K562 (cell line): ENCODE measurements at regions not wholly inside any gene's neighbourhood (a gene's known extent, or its start where the extent isn't known, plus 50 kb on each side); places are given as distances from the start of the nearest gene placed in this dataset.

ENCODE experiments used
- ATAC-seq: fragments of 200-7000 bp; cut with Tn5 transposase; 3 replicates; pipeline ENCODE4 v1.9.1; 2020; ENCODE audit warnings: moderate library complexity
- BruUV-seq: library from RNA; stranded (reverse); fragments of 400-500 nt; replicated peaks from 2 replicates; lab custom pipeline; 2021; lab: Mats Ljungman, UMichigan
- CTCF ChIA-PET: fragments of 300-600 bp; formaldehyde crosslinking; extraction: SDS; loops from one replicate; lab custom pipeline; 2021; ENCODE audit warnings: low intra/inter-chr PET ratio; lab: Yijun Ruan, JAX
- POLR2A ChIA-PET: fragments of 300-600, 350-650 bp; sonication (Branson Sonifier 250); formaldehyde crosslinking; extraction: SDS; loops from one replicate; lab custom pipeline; 2021; ENCODE audit warnings: antibody characterized with exemption, inconsistent platforms; lab: Yijun Ruan, JAX
- DNase-seq, 4 experiments: peaks; one replicate each; pipeline versions ENCODE4 v3.0.0 to v3.0.0-alpha.2; 2011 to 2018; ENCODE audit warnings: low spot score in 3 of 4, mixed read lengths in 3 of 4; ENCODE audit errors: extremely low read depth in 1 of 4
- FAIRE-seq: peaks from 2 replicates; lab custom pipeline; 2011; peaks lifted over from hg19 to GRCh38; lab: Jason Lieb, UNC
- H2AFZ ChIP-seq: 2 replicates; pipeline ENCODE4 v1.6.0; 2011; ENCODE audit warnings: low read depth, low read length, control low read depth, inconsistent platforms
- H3K27ac ChIP-seq: fragments of 200-600 bp; 3 replicates; pipeline ENCODE4 v1.8.0; 2011; ENCODE audit warnings: low read depth, mild to moderate bottlenecking, control low read depth, inconsistent platforms, low read length, moderate library complexity, mixed read lengths; ENCODE audit errors: extremely low read depth
- H3K27me3 ChIP-seq, 2 experiments: fragments of 300-600 bp in 1 of 2; 2 replicates in 1 of 2; 3 replicates in 1 of 2; pipeline versions ENCODE4 v1.6.0 to v1.8.0; 2011; ENCODE audit warnings: inconsistent platforms in 2 of 2, low read length in 2 of 2, mild to moderate bottlenecking in 1 of 2, mixed read lengths in 1 of 2, moderate library complexity in 1 of 2; ENCODE audit not compliant: control insufficient read depth in 2 of 2, insufficient read depth in 2 of 2
- H3K36me3 ChIP-seq: fragments of 300-600 bp; 3 replicates; pipeline ENCODE4 v1.8.0; 2011; ENCODE audit warnings: mild to moderate bottlenecking, low read length, inconsistent platforms; ENCODE audit not compliant: control insufficient read depth, insufficient read depth
- H3K4me1 ChIP-seq, 2 experiments: fragments of 200-600 bp in 1 of 2; replicated peaks in 1 of 2; 2 replicates in 1 of 2; 3 replicates in 1 of 2; pipeline versions ENCODE4 v1.5.1 to v1.8.0; 2011; ENCODE audit warnings: inconsistent platforms in 2 of 2, low read length in 2 of 2, mild to moderate bottlenecking in 1 of 2, mixed read lengths in 1 of 2, moderate library complexity in 1 of 2; ENCODE audit not compliant: control insufficient read depth in 2 of 2, insufficient read depth in 2 of 2
- H3K4me2 ChIP-seq: 2 replicates; pipeline ENCODE4 v1.6.1; 2011; ENCODE audit warnings: low read length, control low read depth, inconsistent platforms, mixed read lengths; ENCODE audit not compliant: insufficient read depth
- H3K4me3 ChIP-seq: fragments of 200-600 bp; sonication (generic), shearing (Covaris generic); 2 replicates; pipeline ENCODE4 v1.5.1; 2016; ENCODE audit warnings: control low read depth, inconsistent platforms
- H3K79me2 ChIP-seq: fragments of 200-600 bp; 3 replicates; pipeline ENCODE4 v1.8.0; 2011; ENCODE audit warnings: low read length, inconsistent platforms; ENCODE audit not compliant: control insufficient read depth, insufficient read depth
- H3K9ac ChIP-seq, 2 experiments: 2 replicates each; pipeline versions ENCODE4 v1.6.0 to v1.6.1; 2011; ENCODE audit warnings: low read depth in 2 of 2, low read length in 2 of 2, control low read depth in 1 of 2, inconsistent platforms in 1 of 2, mild to moderate bottlenecking in 1 of 2, mixed read lengths in 1 of 2; ENCODE audit not compliant: insufficient read depth in 1 of 2
- H3K9me1 ChIP-seq: one replicate; pipeline ENCODE4 v1.6.0; 2011; ENCODE audit warnings: inconsistent platforms, mild to moderate bottlenecking, low read length, moderate library complexity; ENCODE audit not compliant: control insufficient read depth, insufficient read depth
- H3K9me3 ChIP-seq: replicated peaks from 2 replicates; pipeline ENCODE4 v1.5.1; 2011; ENCODE audit warnings: low read depth, low read length, inconsistent platforms; ENCODE audit not compliant: control insufficient read depth, insufficient read depth
- H4K20me1 ChIP-seq: replicated peaks from 2 replicates; pipeline ENCODE4 v1.6.1; 2011; ENCODE audit warnings: low read length, inconsistent platforms, mixed read lengths; ENCODE audit not compliant: control insufficient read depth, insufficient read depth
- BCL6 ChIP-seq: fragments of 250-450 bp; sonication (Bioruptor Pico); IDR thresholded peaks from 2 replicates; pipeline ENCODE4 v1.4.0; 2020
- CGGBP1 ChIP-seq: fragments of 250-450 bp; sonication (Bioruptor Pico); IDR thresholded peaks from 2 replicates; pipeline ENCODE4 v1.9.0; 2021; ENCODE audit warnings: mild to moderate bottlenecking
- FOXP4 ChIP-seq: sonication (generic); formaldehyde crosslinking; IDR thresholded peaks from 2 replicates; pipeline ENCODE4 v1.8.0; 2022; ENCODE audit warnings: mild to moderate bottlenecking, missing genetic modification reagents, borderline replicate concordance
- GATA2 ChIP-seq: sonication (generic); formaldehyde crosslinking; IDR thresholded peaks from 2 replicates; pipeline ENCODE4 v1.4.0; 2020; ENCODE audit warnings: mild to moderate bottlenecking, missing genetic modification reagents
- MAX ChIP-seq: sonication (generic); formaldehyde crosslinking; IDR thresholded peaks from 2 replicates; pipeline ENCODE4 v1.9.0; 2022; ENCODE audit warnings: mild to moderate bottlenecking, missing genetic modification reagents
- NR3C1 ChIP-seq: sonication (generic); formaldehyde crosslinking; IDR thresholded peaks from 2 replicates; pipeline ENCODE4 v1.8.1; 2022; ENCODE audit warnings: missing genetic modification reagents
- RREB1 ChIP-seq: fragments of 250-450 bp; sonication (Bioruptor Pico); IDR thresholded peaks from 2 replicates; pipeline ENCODE4 v1.4.0; 2020
- SMAD1 ChIP-seq: fragments of 150-350 bp; IDR thresholded peaks from 2 replicates; pipeline ENCODE4 v1.6.1; 2014; ENCODE audit warnings: low read length, low read depth; ENCODE audit not compliant: partially characterized antibody
- STAG1 ChIP-seq: sonication (generic); formaldehyde crosslinking; IDR thresholded peaks from 2 replicates; pipeline ENCODE4 v1.5.0; 2020; ENCODE audit warnings: missing genetic modification reagents, borderline replicate concordance
- TGIF2 ChIP-seq: sonication (generic); formaldehyde crosslinking; IDR thresholded peaks from 2 replicates; pipeline ENCODE4 v1.8.1; 2022; ENCODE audit warnings: mild to moderate bottlenecking, missing genetic modification reagents, moderate library complexity
- WHSC1 ChIP-seq: IDR thresholded peaks from one replicate; pipeline ENCODE4 v1.6.1; 2012; ENCODE audit warnings: low read length, control low read depth, inconsistent platforms
- ZBTB5 ChIP-seq: fragments of 450-650 bp; IDR thresholded peaks from 2 replicates; pipeline ENCODE4 v1.6.1; 2017; ENCODE audit warnings: antibody characterized with exemption
- ZNF507 ChIP-seq: conservative IDR thresholded peaks from 2 replicates; pipeline ENCODE4 v1.6.1; 2017; ENCODE audit warnings: missing genetic modification characterization, missing compliant biosample characterization
- WGBS: fragments of 100-300 bp; shearing (Covaris generic); methylation state at CpG from one replicate; pipeline ENCODE4 v1.1.6; 2016; ENCODE audit warnings: low coverage, mixed read lengths; ENCODE audit not compliant: insufficient coverage; ENCODE audit errors: missing lambda C conversion rate; 5-methylcytosine and 5-hydroxymethylcytosine counted together
- in situ Hi-C: fragments of 300-500 bp; cut with MboI; formaldehyde crosslinking; loops from 4 replicates; pipeline ENCODE4 v1.15.0; 2018; ENCODE audit warnings: inconsistent platforms, mixed read lengths
- intact Hi-C: fragments of 100-400 bp; cut with micrococcal nuclease; formaldehyde crosslinking; loops from 2 replicates; pipeline ENCODE4 v1.14.2; 2022

- in situ Hi-C loops = no loop called here
- H3K4me1 ChIP-seq = 0 out of 5 replicates have a peak, but pooled peaks cover 0 to 3% of the 10 kb centered on the region in 2 experiments
- no peak for ATAC-seq
- no peak for TF ChIP-seq MAX (CRISPR knock-in tag)
- no peak for TF ChIP-seq FOXP4 (CRISPR knock-in tag)
- no peak for TF ChIP-seq RREB1
- TF ChIP-seq STAG1 (CRISPR knock-in tag) = no peak
- TF ChIP-seq ZNF507 (tag) = no peak
- no peak for TF ChIP-seq WHSC1
- no peak for TF ChIP-seq BCL6 (CRISPR knock-in tag)
- TF ChIP-seq ZBTB5 = no peak
- TF ChIP-seq TGIF2 = no peak
- TF ChIP-seq CGGBP1 (CRISPR knock-in tag) = no peak
- no peak for TF ChIP-seq NR3C1 (CRISPR knock-in tag)
- TF ChIP-seq SMAD1 = no peak
- no peak for TF ChIP-seq GATA2 (CRISPR knock-in tag)
Measured at GRCh38 chr7:152913492-152913891, 153.9 kb downstream of the ACTR3B start.

More at GRCh38 chr7:152913492-152913891, 153.9 kb downstream of the ACTR3B start:
- no peak overlapping the region for H2AFZ ChIP-seq
- no peak for FAIRE-seq
- no peaks in the 10 kb centered on the region for H3K36me3 ChIP-seq
- no peak overlapping the region for H3K27ac ChIP-seq
- no peaks in the 10 kb centered on the region for H3K9me1 ChIP-seq
- CTCF ChIA-PET = interaction anchor here (0.6 to 0.7 kb wide), 2 partner anchors 996 to 1849 kb away, joined by 3 to 5 read pairs; no protein-coding TSS in a partner anchor
- no peak overlapping the region for H3K4me2 ChIP-seq
- H3K27me3 ChIP-seq = peaks cover 13 to 38% of the 10 kb centered on the region in 2 experiments
- intact Hi-C loops = no loop called here
- no peak overlapping the region for H3K9ac ChIP-seq
- no peaks in the 10 kb centered on the region for H3K79me2 ChIP-seq
- no TSS peak for BruUV-seq
- no peaks in the 10 kb centered on the region for H4K20me1 ChIP-seq
- WGBS = 10% methylated on average over 3 of the region's 3 CpGs
- H3K9me3 ChIP-seq = no peaks in the 10 kb centered on the region; the same call in 1 of the 2 replicates
- no peak for DNase-seq
- POLR2A ChIA-PET = interaction anchor here (0.5 kb wide), 1 partner anchor 60 kb away, joined by 4 read pairs; no protein-coding TSS in a partner anchor
- H3K4me3 ChIP-seq = no peak overlapping the region
